HCT116 (cell line): ENCODE measurements at regions not wholly inside any gene's neighbourhood (a gene's known extent, or its start where the extent isn't known, plus 50 kb on each side); places are given as distances from the start of the nearest gene placed in this dataset.

Experiments
- ATAC-seq: fragments of 200-7000 bp; cut with Tn5 transposase; 2 replicates; pipeline ENCODE4 v1.9.1; 2020; ENCODE audit warnings: mild to moderate bottlenecking, moderate library complexity
- BruUV-seq: library from RNA; stranded (reverse); fragments of 400-500 nt; replicated peaks from 2 replicates; lab custom pipeline; 2021; lab: Mats Ljungman, UMichigan
- CTCF ChIA-PET: fragments of 300-600 bp; sonication (Branson Sonifier 250); formaldehyde crosslinking; loops from one replicate; lab custom pipeline; 2021; ENCODE audit warnings: antibody characterized with exemption; lab: Charles Lee
- POLR2A ChIA-PET: fragments of 300-600, 350-600 bp; sonication (Branson Sonifier 250); formaldehyde crosslinking; loops from one replicate; lab custom pipeline; 2021; ENCODE audit warnings: antibody characterized with exemption; lab: Charles Lee
- RAD21 ChIA-PET, 2 experiments: fragments of 300-600 bp; sonication (Branson Sonifier 250); formaldehyde crosslinking; loops; one replicate each; lab custom pipeline; 2023; ENCODE audit warnings: low total read pairs in 2 of 2; ENCODE audit not compliant: uncharacterized antibody in 2 of 2, unreplicated experiment in 2 of 2, low non-redundant PET in 1 of 2; lab: Charles Lee
- DNase-seq: peaks from one replicate; pipeline ENCODE4 v3.0.0-alpha.2; 2010; ENCODE audit warnings: low read depth, low spot score
- H2AFZ ChIP-seq: fragments of 200-600 bp; shearing (Covaris generic), sonication (generic); 2 replicates; pipeline ENCODE4 v1.6.1; 2017; ENCODE audit warnings: low read depth, mixed run types, mixed read lengths, antibody characterized with exemption, low read length; ENCODE audit not compliant: poor library complexity, severe bottlenecking
- H3K27ac ChIP-seq: 2 replicates; pipeline ENCODE4 v1.5.1; 2012; ENCODE audit warnings: low read depth, low read length
- H3K27me3 ChIP-seq: fragments of 200-600 bp; sonication (generic); 2 replicates; pipeline ENCODE4 v1.6.1; 2016; ENCODE audit warnings: mixed run types, low read length, mixed read lengths; ENCODE audit not compliant: insufficient read depth
- H3K36me3 ChIP-seq, 2 experiments: fragments of 200-500 bp in 1 of 2; fragments of 200-600 bp in 1 of 2; sonication (Bioruptor generic) in 1 of 2; sonication (generic) in 1 of 2; 2 replicates each; pipeline versions ENCODE4 v1.5.1 to v1.6.1; 2014 to 2016; ENCODE audit warnings: low read length in 2 of 2, inconsistent platforms in 1 of 2, mixed read lengths in 1 of 2, mixed run types in 1 of 2; ENCODE audit not compliant: insufficient read depth in 2 of 2, control insufficient read depth in 1 of 2
- H3K4me1 ChIP-seq, 2 experiments: fragments of 200-600 bp in 1 of 2; sonication (generic) in 1 of 2; 2 replicates each; pipeline versions ENCODE4 v1.5.1 to v1.6.1; 2012 to 2017; ENCODE audit warnings: low read length in 2 of 2, inconsistent platforms in 1 of 2, mild to moderate bottlenecking in 1 of 2, mixed read lengths in 1 of 2, mixed run types in 1 of 2, moderate library complexity in 1 of 2; ENCODE audit not compliant: insufficient read depth in 2 of 2, control insufficient read depth in 1 of 2
- H3K4me2 ChIP-seq: fragments of 200-600 bp; sonication (generic); 2 replicates; pipeline ENCODE4 v1.6.1; 2017; ENCODE audit warnings: mixed run types, low read length, mixed read lengths
- H3K4me3 ChIP-seq, 2 experiments: fragments of 200-600 bp in 1 of 2; sonication (generic) in 1 of 2; replicated peaks in 1 of 2; 2 replicates each; pipeline ENCODE4 v1.5.1; 2011 to 2016; ENCODE audit warnings: low read length in 2 of 2, control low read depth in 1 of 2, low read depth in 1 of 2, mild to moderate bottlenecking in 1 of 2, mixed read lengths in 1 of 2, mixed run types in 1 of 2
- H3K79me2 ChIP-seq: fragments of 200-600 bp; sonication (generic); 2 replicates; pipeline ENCODE4 v1.6.1; 2017; ENCODE audit warnings: mild to moderate bottlenecking, mixed run types, low read length, moderate library complexity, mixed read lengths; ENCODE audit not compliant: insufficient read depth
- H3K9ac ChIP-seq: fragments of 200-600 bp; sonication (generic); 2 replicates; pipeline ENCODE4 v1.6.1; 2016; ENCODE audit warnings: low read length, mixed read lengths
- H3K9me2 ChIP-seq: fragments of 200-600 bp; sonication (generic), shearing (Covaris generic); 2 replicates; pipeline ENCODE4 v1.6.1; 2017; ENCODE audit warnings: mixed run types, mild to moderate bottlenecking, moderate library complexity; ENCODE audit not compliant: insufficient read depth
- H3K9me3 ChIP-seq, 2 experiments: fragments of 200-500 bp in 1 of 2; fragments of 200-600 bp in 1 of 2; sonication (Bioruptor generic) in 1 of 2; sonication (generic) in 1 of 2; 2 replicates each; pipeline ENCODE4 v1.6.1; 2014 to 2017; ENCODE audit warnings: low read length in 2 of 2, mixed read lengths in 2 of 2, inconsistent platforms in 1 of 2, low read depth in 1 of 2, mild to moderate bottlenecking in 1 of 2, mixed run types in 1 of 2, moderate library complexity in 1 of 2; ENCODE audit not compliant: control insufficient read depth in 1 of 2, insufficient read depth in 1 of 2
- H4K20me1 ChIP-seq: fragments of 200-600 bp; sonication (generic), shearing (Covaris generic); 2 replicates; pipeline ENCODE4 v1.6.1; 2017; ENCODE audit warnings: mixed run types, mild to moderate bottlenecking, moderate library complexity; ENCODE audit not compliant: insufficient read depth
- CBX3 ChIP-seq: IDR thresholded peaks from 2 replicates; pipeline ENCODE4 v1.6.1; 2012; ENCODE audit warnings: low read depth
- CEBPB ChIP-seq: IDR thresholded peaks from 2 replicates; pipeline ENCODE4 v1.6.1; 2012; ENCODE audit warnings: low read depth
- EGR1 ChIP-seq: IDR thresholded peaks from 2 replicates; pipeline ENCODE4 v1.6.1; 2012; ENCODE audit warnings: low read depth
- ELF1 ChIP-seq: IDR thresholded peaks from 2 replicates; pipeline ENCODE4 v1.6.1; 2012; ENCODE audit warnings: low read depth, borderline replicate concordance
- EZH2 ChIP-seq: fragments of 200-600 bp; sonication (generic); IDR thresholded peaks from 2 replicates; pipeline ENCODE4 v1.6.1; 2017; ENCODE audit warnings: antibody characterized with exemption, mixed run types
- EZH2phosphoT487 ChIP-seq: fragments of 200-600 bp; IDR thresholded peaks from 2 replicates; pipeline ENCODE4 v1.6.1; 2018; ENCODE audit warnings: antibody characterized with exemption, borderline replicate concordance
- FOSL1 ChIP-seq: IDR thresholded peaks from 2 replicates; pipeline ENCODE4 v1.6.1; 2012; ENCODE audit warnings: low read depth
- POLR2A ChIP-seq: IDR thresholded peaks from 2 replicates; pipeline ENCODE4 v1.7.0; 2011; ENCODE audit warnings: borderline replicate concordance; ENCODE audit not compliant: insufficient read depth, insufficient read length; ENCODE audit errors: extremely low read depth
- SIN3A ChIP-seq: IDR thresholded peaks from 2 replicates; pipeline ENCODE4 v1.6.1; 2012; ENCODE audit warnings: low read depth
- SRF ChIP-seq: IDR thresholded peaks from 2 replicates; pipeline ENCODE4 v1.6.1; 2012; ENCODE audit warnings: low read depth
- TCF7L2 ChIP-seq: IDR thresholded peaks from 2 replicates; pipeline ENCODE4 v1.7.0; 2011; ENCODE audit warnings: borderline replicate concordance, inconsistent platforms; ENCODE audit not compliant: insufficient read depth, insufficient read length; ENCODE audit errors: extremely low read depth
- YY1 ChIP-seq: IDR thresholded peaks from 2 replicates; pipeline ENCODE4 v1.6.1; 2011; ENCODE audit warnings: low read length, low read depth, moderate library complexity, mild to moderate bottlenecking; ENCODE audit not compliant: insufficient replicate concordance; ENCODE audit errors: extremely low read depth
- ZFX ChIP-seq: fragments of 450-650 bp; IDR thresholded peaks from 2 replicates; pipeline ENCODE4 v1.6.1; 2017
- intact Hi-C: fragments of 100-400 bp; cut with micrococcal nuclease; formaldehyde crosslinking; loops from 2 replicates; pipeline ENCODE4 v1.10.0; 2022
- TF ChIP-seq, protein P1 (sequence below): IDR thresholded peaks from 2 replicates; pipeline ENCODE4 v1.6.1; 2011; ENCODE audit warnings: mild to moderate bottlenecking, low read length, moderate library complexity; ENCODE audit not compliant: insufficient replicate concordance; ENCODE audit errors: extremely low read depth
- TF ChIP-seq, protein P2 (sequence below): IDR thresholded peaks from 2 replicates; pipeline ENCODE4 v1.6.1; 2012
- TF ChIP-seq, protein P3 (sequence below): IDR thresholded peaks from 2 replicates; pipeline ENCODE4 v1.6.1; 2012

DNA sequence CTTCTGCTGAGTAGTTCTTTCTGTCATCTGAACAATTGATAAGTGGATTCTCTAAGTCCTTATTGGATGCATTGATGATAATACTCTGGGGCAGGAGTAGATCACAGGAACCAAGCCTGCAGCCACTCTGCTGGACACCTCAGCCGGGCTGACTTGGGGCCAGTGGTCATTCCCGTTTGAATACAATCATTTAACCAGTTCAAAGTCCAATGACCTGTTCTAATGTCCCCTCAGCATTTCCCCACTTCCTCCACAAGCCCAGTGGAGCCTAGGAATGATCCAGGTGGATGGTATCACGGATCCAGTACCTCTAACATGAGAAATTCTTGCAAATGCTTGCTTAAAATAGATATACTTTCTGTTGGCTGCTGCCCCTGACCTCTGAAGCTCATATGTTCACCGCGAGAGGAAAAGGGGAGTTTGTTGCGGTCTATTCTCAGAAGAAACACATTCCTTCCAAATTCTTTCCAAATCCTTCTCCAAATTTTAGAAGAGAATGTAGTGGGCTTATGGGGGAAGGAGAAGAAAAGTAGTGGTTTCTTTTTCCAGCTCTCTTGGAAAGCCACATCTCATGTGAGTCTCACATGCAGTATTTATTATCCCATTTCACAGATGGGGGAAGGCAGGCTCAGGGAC, 170.9 kb downstream of the INHBB start:
- ChIA-PET RAD21 (no interaction called here), POLR2A (no interaction called here)
- no peak for DNase-seq

DNA sequence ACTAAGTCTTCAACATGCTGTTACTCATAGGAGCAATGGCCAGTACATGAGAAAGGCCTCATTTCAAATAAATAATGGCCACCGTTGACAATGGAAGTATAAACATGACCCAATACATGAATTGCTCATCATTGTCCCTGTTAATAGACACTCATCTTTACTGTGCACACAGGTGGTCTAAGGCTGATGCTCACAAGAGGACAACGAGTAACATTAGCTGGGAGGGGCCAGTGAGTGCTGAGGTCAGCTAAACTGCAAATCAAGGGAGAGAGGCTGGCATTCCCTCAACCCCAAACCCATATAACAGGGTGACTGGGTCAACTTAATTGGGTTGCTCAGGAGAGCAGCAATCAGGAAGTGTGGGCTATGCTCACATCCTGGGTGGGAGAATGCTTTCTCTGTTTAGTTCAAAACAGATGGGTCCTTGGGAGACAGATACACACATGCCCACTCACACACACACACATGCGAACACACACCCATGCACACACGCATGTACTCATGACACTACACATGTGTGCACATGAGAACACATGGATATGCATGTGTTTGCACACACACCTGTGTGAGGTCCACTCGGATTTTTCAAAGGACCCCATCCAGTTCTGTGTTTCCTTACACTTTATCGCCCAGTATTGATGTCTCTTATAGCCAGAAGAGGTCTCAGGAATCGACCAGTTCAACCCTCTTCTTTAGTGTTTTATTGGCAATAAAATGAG, 172.0 kb downstream of the INHBB start:
- intact Hi-C loops = no loop called here
- Histone ChIP-seq H3K36me3 (no peaks in the 10 kb centered on the region), H3K4me1 (no peaks in the 10 kb centered on the region; a peak in 1 of 4 replicates), H3K27me3 (no peaks in the 10 kb centered on the region), H3K9me3 (no peaks in the 10 kb centered on the region), H3K4me3 (no peak overlapping the region), H3K9ac (no peak overlapping the region), H3K79me2 (no peaks in the 10 kb centered on the region), H4K20me1 (no peaks in the 10 kb centered on the region), H3K9me2 (no peaks in the 10 kb centered on the region), H2AFZ (no peak overlapping the region), H3K27ac (no peak overlapping the region), H3K4me2 (no peak overlapping the region)
- DNase-seq (no peak), ATAC-seq (no peak)
- CTCF ChIA-PET = no interaction called here
- POLR2A ChIA-PET = no interaction called here
- no TSS peak for BruUV-seq
- RAD21 ChIA-PET = no interaction called here
- TF ChIP-seq ELF1 = no peak
- no peak for TF ChIP-seq POLR2A
- TF ChIP-seq, protein P1, sequence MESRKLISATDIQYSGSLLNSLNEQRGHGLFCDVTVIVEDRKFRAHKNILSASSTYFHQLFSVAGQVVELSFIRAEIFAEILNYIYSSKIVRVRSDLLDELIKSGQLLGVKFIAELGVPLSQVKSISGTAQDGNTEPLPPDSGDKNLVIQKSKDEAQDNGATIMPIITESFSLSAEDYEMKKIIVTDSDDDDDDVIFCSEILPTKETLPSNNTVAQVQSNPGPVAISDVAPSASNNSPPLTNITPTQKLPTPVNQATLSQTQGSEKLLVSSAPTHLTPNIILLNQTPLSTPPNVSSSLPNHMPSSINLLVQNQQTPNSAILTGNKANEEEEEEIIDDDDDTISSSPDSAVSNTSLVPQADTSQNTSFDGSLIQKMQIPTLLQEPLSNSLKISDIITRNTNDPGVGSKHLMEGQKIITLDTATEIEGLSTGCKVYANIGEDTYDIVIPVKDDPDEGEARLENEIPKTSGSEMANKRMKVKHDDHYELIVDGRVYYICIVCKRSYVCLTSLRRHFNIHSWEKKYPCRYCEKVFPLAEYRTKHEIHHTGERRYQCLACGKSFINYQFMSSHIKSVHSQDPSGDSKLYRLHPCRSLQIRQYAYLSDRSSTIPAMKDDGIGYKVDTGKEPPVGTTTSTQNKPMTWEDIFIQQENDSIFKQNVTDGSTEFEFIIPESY = no peak
- TF ChIP-seq EZH2phosphoT487 = no peak
- TF ChIP-seq, protein P2, sequence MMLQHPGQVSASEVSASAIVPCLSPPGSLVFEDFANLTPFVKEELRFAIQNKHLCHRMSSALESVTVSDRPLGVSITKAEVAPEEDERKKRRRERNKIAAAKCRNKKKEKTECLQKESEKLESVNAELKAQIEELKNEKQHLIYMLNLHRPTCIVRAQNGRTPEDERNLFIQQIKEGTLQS = no peak
- no peak for TF ChIP-seq SRF
- TF ChIP-seq, protein P3, sequence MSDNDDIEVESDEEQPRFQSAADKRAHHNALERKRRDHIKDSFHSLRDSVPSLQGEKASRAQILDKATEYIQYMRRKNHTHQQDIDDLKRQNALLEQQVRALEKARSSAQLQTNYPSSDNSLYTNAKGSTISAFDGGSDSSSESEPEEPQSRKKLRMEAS = no peak
- TF ChIP-seq TCF7L2 = no peak
- no peak for TF ChIP-seq YY1
- TF ChIP-seq EGR1 = no peak
- TF ChIP-seq CBX3 = no peak
- no peak for TF ChIP-seq SIN3A
- no peak for TF ChIP-seq EZH2

More for the DNA sequence above, 170.9 kb downstream of the INHBB start:
- Histone ChIP-seq H2AFZ (no peak overlapping the region), H3K9me2 (no peaks in the 10 kb centered on the region), H3K9me3 (no peaks in the 10 kb centered on the region), H3K27ac (no peak overlapping the region), H3K4me3 (no peak overlapping the region), H3K36me3 (no peaks in the 10 kb centered on the region), H3K27me3 (no peaks in the 10 kb centered on the region), H3K4me1 (no peaks in the 10 kb centered on the region; a peak in 1 of 4 replicates), H4K20me1 (no peaks in the 10 kb centered on the region), H3K9ac (no peak overlapping the region), H3K79me2 (no peaks in the 10 kb centered on the region), H3K4me2 (no peak overlapping the region)
- no TSS peak for BruUV-seq
- CTCF ChIA-PET = no interaction called here
- ATAC-seq = no peak
- intact Hi-C loops = no loop called here
- TF ChIP-seq ZFX (no peak), CEBPB (no peak), YY1 (no peak), FOSL1 (no peak)
